Ascending aorta (tissue), 2 donors: ENCODE measurements at regions not wholly inside any gene's neighbourhood (a gene's known extent, or its start where the extent isn't known, plus 50 kb on each side); places are given as distances from the start of the nearest gene placed in this dataset.

Source experiments
- DNase-seq, 2 donors: peaks; one replicate each; pipeline ENCODE4 v3.0.0-alpha.2; 2019; ENCODE audit warnings: low spot score in 2 of 2
- H3K27ac ChIP-seq, 2 donors: fragments of 200-600 bp; sonication (generic); one replicate each; pipeline ENCODE4 v1.5.1; 2016 to 2017; ENCODE audit warnings: mild to moderate bottlenecking in 1 of 2
- H3K27me3 ChIP-seq: fragments of 200-600 bp; sonication (generic); one replicate; pipeline ENCODE4 v1.5.1; 2017
- H3K36me3 ChIP-seq, 2 donors: fragments of 200-600 bp; sonication (generic); one replicate each; pipeline ENCODE4 v1.5.1; 2016
- H3K4me1 ChIP-seq, 2 donors: fragments of 200-600 bp; sonication (generic); one replicate each; pipeline ENCODE4 v1.5.1; 2016 to 2017; ENCODE audit warnings: mild to moderate bottlenecking in 1 of 2
- H3K4me3 ChIP-seq, 2 donors: fragments of 200-600 bp; sonication (generic); one replicate each; pipeline ENCODE4 v1.5.1; 2016 to 2017; ENCODE audit warnings: mild to moderate bottlenecking in 1 of 2
- H3K9me3 ChIP-seq, 2 donors: fragments of 200-600 bp; sonication (generic); one replicate each; pipeline ENCODE4 v1.5.1; 2016
- CTCF ChIP-seq, 3 experiments: fragments of 200-600 bp in 2 of 3; fragments of 450-650 bp in 1 of 3; sonication (generic) in 2 of 3; IDR thresholded peaks; one replicate each; pipeline ENCODE4 v1.5.1; 2016 to 2019; ENCODE audit warnings: antibody characterized with exemption in 3 of 3, mild to moderate bottlenecking in 1 of 3, moderate library complexity in 1 of 3
- intact Hi-C: fragments of 100-400 bp; cut with DNase I; formaldehyde crosslinking; loops from one replicate; pipeline ENCODE4 v1.15.1; 2023

DNA sequence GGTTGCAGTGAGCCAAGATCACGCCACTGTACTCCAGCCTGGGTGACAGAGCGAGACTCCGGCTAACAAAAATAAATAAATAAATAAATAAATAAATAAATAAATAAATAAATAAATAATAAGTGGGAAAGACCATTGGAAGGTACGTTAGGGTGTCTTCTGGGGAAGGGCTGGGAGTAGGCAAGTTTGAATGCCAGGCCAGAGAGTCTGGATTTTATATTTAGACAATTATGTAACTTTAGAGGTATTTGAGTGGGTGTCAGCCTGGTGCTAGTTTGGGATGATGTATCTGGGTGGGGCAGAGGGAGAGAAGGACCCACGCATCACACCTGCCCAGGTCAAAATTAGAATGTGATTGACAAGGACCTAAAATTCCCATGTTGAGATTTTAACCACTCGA lies 73.1 kb upstream of the PRNP start:
- DNase-seq, result no peak
- intact Hi-C loops, result no loop called here
- Histone ChIP-seq H3K4me3 (no peak overlapping the region), H3K4me1 (no peaks in the 10 kb centered on the region), H3K9me3 (no peaks in the 10 kb centered on the region), H3K27me3 (no peaks in the 10 kb centered on the region), H3K27ac (no peak overlapping the region), H3K36me3 (no peaks in the 10 kb centered on the region)
- no peak for TF ChIP-seq CTCF (IDR thresholded peaks at IDR 0.05)

- Histone ChIP-seq H3K27me3 (no peaks in the 10 kb centered on the region), H3K4me3 (no peak overlapping the region), H3K27ac (no peak overlapping the region), H3K4me1 (no peaks in the 10 kb centered on the region), H3K36me3 (no peaks in the 10 kb centered on the region), H3K9me3 (no peaks in the 10 kb centered on the region)
- intact Hi-C loops, result no loop called here
- TF ChIP-seq CTCF (IDR thresholded peaks at IDR 0.05), result no peak
- DNase-seq, result peak in 1 of 2 donors; percentile 19
Observed at GRCh38 chr20:4610871-4611270, 75.4 kb upstream of the PRNP start.

- intact Hi-C loops, result loop anchor here (10.0 kb wide), 1 partner anchor 345 kb away; no protein-coding TSS in a partner anchor
- Histone ChIP-seq H3K27me3 (no peaks in the 10 kb centered on the region), H3K4me1 (no peaks in the 10 kb centered on the region), H3K9me3 (no peaks in the 10 kb centered on the region), H3K27ac (no peak overlapping the region), H3K36me3 (no peaks in the 10 kb centered on the region), H3K4me3 (no peak overlapping the region)
- TF ChIP-seq CTCF (IDR thresholded peaks at IDR 0.05), result no peak
- DNase-seq, result peak in 1 of 2 donors; percentile 54
Observed at GRCh38 chr20:4609511-4609910, 76.7 kb upstream of the PRNP start.

DNA sequence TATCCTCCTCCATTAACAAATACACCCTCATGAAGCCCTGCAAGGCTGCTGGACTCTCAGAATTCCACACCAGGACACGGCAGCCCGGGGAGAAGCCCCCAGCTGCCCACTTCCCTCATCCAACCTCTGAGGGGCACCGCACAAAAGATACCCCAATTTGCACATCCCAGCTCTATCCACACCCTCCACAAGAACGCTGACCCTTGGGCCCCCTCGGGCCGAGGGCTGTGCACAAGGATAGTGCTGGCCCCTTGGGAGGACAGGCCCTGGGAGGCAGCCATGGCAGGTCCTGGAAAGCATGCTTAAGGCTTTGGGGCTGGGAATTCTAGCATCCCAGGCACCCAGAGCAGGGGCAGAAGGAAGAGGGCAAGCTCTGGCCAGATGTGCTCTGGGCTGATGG lies 77.4 kb upstream of the PRNP start:
- intact Hi-C loops, result loop anchor here (10.0 kb wide), 1 partner anchor 346 kb away; no protein-coding TSS in a partner anchor
- DNase-seq, result peak in 1 of 2 donors; percentile 37
- TF ChIP-seq CTCF (IDR thresholded peaks at IDR 0.05), result no peak
- no peak overlapping the region for H3K4me3 ChIP-seq
- H3K9me3 ChIP-seq, result no peaks in the 10 kb centered on the region
- no peak overlapping the region for H3K27ac ChIP-seq
- no peaks in the 10 kb centered on the region for H3K4me1 ChIP-seq
- no peaks in the 10 kb centered on the region for H3K27me3 ChIP-seq
- no peaks in the 10 kb centered on the region for H3K36me3 ChIP-seq

DNA sequence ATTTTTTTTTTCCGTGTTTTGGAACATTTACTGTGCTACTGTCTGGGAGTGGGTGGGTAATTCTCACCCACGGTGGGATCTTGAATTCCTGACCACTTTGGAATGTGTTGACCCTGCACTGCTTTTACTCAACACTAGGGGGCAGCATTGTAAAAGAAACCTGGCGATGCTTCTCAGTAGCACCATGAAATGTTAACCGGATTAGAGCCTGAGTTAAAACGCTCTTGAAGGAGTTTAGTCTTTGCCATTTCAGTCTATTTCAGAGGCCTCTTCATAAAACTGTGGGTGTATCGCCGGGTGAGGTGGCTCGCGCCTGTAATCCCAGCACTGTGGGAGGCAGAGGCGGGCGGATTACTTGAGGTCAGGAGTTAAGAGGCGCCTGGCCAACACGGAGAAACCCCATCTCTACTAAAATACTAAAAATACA lies 79.0 kb upstream of the PRNP start:
- Histone ChIP-seq H3K27me3 (no peaks in the 10 kb centered on the region), H3K9me3 (no peaks in the 10 kb centered on the region), H3K4me3 (no peak overlapping the region), H3K36me3 (no peaks in the 10 kb centered on the region), H3K4me1 (no peaks in the 10 kb centered on the region), H3K27ac (no peak overlapping the region)
- intact Hi-C loops, result loop anchor here (1.0 to 10.0 kb wide), 2 partner anchors 113 to 348 kb away; no protein-coding TSS in a partner anchor
- TF ChIP-seq CTCF (IDR thresholded peaks at IDR 0.05), result peak; percentile 88 to 95 (median 90)
- peak in 1 of 2 donors; percentile 75 for DNase-seq

- Histone ChIP-seq H3K27me3 (no peaks in the 10 kb centered on the region), H3K4me3 (no peak overlapping the region), H3K36me3 (no peaks in the 10 kb centered on the region), H3K9me3 (no peaks in the 10 kb centered on the region), H3K4me1 (peaks cover 0 to 5% of the 10 kb centered on the region in 2 donors), H3K27ac (no peak overlapping the region)
- no peak for TF ChIP-seq CTCF (IDR thresholded peaks at IDR 0.05)
- intact Hi-C loops, result loop anchor here (10.0 kb wide), 1 partner anchor 349 kb away; no protein-coding TSS in a partner anchor
- DNase-seq, result no peak
Observed at GRCh38 chr20:4606051-4606450, 80.2 kb upstream of the PRNP start.
